ENCODE measurements at regions not wholly inside any gene's neighbourhood (a gene's known extent, or its start where the extent isn't known, plus 50 kb on each side); places are given as distances from the start of the nearest gene placed in this dataset.

DNA sequence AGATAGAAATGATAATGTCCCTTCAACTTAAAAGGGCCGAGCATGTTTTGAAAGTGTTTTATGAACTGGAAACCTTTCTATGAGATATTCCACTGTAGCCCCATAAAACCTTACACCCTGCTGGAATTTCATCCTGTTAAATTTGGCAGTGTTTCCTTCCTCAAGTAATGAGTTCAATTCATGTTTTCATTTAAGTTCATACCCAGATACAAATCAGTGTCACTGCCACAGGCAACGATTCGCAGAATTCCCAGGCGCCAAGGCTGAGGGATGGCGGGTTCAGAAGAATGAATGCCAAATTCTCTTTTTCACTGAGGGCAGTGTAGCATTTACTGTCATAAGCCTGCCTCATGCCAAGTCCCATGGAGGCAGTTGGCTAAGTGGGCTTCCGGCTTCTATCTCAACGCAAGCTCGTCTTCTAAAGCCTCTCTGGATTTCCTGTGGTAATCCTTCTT, 511.8 kb upstream of the ID4 start:
- DNase-seq, result no peak
- in situ Hi-C loops (cut with MboI; ENCODE audit: low pct_unique_long_range_greater_than_20kb, low sequenced_read_pairs), result no loop called here

DNA sequence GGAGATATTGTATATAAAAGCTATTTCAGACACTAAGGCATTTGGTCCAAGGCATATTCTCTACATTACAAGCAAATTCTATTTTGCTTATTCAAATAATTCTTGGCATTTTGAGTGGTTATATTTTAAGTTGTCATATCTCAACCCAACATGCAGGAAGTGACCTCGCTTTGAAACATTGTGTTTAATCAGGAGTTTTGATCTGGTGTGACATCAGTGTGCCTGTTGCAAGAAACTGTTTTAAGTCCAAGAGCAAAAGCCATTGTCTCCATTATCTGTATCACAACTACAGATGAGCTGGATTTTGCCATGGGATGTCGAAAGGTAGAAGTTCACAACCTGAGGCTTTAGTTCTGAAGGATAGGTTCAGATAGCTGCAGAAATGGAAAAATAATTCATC, 509.9 kb upstream of the ID4 start:
- DNase-seq, result no peak
- in situ Hi-C loops (cut with MboI; ENCODE audit: low pct_unique_long_range_greater_than_20kb, low sequenced_read_pairs), result no loop called here

DNA sequence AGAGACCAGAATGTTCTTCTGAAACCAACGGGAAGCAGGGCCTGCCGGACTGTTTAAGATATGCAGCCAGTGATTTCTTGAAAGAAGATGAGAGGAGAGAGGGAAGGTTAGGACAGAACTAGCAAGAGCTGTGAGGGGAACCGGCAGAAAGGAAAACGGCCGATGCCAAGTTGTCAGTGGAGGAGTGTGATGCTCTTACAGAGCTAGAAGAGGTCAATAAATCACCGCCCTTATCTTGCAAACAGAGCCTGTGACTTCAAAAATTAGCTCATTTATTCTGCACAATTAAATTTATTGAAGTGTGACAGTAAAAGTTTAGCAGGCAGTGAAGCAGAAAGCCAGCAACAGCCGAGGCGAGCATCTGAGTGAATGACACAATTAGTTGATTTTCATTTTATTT, 509.5 kb upstream of the ID4 start:
- no peak for DNase-seq
- in situ Hi-C loops (cut with MboI; ENCODE audit: low pct_unique_long_range_greater_than_20kb, low sequenced_read_pairs), result no loop called here

DNA sequence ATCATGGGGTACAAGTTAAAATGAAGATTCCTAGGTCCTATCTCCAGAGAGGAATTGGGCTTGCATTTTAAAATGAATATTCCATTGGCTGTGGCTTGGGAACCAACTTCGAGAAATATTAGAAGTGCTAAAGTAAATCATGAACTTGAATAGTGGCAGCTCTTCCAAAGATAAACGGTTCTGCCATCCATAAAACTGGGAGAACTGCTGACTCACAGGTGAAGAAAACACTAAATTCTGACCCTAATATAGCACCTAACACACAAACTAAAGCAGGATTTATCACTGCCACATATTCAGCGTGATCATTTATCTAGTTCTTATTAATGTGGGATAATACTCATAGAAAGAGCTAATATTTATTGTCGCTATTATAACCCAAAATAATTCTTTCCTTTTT, 508.1 kb upstream of the ID4 start:
- no peak for DNase-seq
- in situ Hi-C loops (cut with MboI; ENCODE audit: low pct_unique_long_range_greater_than_20kb, low sequenced_read_pairs), result no loop called here

DNA sequence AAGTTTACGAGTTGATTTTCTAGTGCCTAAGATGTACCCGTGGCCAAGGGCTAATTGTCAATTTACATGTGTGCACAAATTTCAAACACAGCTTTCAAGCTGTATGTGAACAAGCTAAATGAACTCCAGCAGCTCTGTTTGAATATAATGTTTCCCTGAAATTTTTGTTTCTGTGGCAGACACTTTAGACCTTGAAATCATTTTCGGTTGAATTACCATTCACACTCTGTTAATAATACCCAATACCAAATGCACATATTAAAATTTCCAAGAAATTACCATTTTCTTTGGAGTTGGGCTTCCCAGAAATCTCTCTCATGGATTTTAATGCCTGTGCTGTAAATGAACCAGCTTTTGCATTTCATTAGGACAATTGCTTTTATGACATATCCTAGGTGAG, 506.1 kb upstream of the ID4 start:
- DNase-seq, result no peak
- in situ Hi-C loops (cut with MboI; ENCODE audit: low pct_unique_long_range_greater_than_20kb, low sequenced_read_pairs), result no loop called here

DNA sequence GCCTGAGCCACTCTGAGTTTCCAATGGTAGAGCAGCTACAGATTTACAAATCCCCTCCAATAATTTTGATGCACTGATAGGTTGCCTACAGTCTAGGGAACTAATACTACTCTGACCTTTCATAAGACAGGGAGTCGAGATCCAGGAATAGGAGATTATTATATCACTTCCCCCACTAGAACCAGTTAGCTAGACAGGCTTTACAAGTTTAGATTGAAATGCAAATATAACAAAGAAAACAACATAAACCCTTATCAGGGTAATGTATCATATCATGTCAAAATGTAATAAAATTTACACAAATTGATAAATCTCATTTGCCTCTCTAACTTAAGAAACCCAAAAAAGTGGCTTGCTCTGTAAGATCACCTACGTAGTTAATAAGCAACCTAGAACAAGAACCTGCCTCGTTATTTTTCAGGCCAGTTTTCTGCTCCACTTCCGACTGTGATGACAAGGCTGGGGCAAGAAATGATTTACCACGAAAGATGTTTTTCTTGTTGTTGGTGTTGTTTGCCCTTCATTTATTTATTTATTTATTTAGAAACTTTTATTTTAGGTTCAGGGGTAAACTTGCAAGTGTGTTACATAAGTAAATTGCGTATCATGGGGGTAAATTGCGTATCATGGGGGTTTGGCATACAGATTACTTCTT, 504.2 kb upstream of the ID4 start:
- DNase-seq, result no peak
- in situ Hi-C loops (cut with MboI; ENCODE audit: low pct_unique_long_range_greater_than_20kb, low sequenced_read_pairs), result no loop called here

DNA sequence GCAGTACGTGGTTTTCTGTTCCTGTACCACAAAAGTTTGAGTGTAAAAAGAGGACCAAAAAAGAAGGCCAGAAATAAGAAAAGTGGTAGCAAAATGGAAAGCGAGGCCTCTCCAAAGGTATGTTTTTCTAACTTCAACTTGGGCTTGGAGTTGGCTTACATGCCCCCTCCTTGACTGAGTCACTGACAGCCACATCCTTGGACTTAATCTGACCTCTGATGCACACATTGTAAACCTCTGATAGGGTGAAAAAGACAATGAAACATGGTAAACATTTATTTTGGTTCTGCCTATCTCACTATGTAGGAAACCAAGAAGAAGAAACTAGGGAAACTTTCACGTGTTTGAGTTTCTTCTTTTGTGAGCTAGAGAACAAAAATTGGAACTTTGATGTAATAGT, 503.2 kb upstream of the ID4 start:
- DNase-seq, result no peak
- in situ Hi-C loops (cut with MboI; ENCODE audit: low pct_unique_long_range_greater_than_20kb, low sequenced_read_pairs), result no loop called here

DNA sequence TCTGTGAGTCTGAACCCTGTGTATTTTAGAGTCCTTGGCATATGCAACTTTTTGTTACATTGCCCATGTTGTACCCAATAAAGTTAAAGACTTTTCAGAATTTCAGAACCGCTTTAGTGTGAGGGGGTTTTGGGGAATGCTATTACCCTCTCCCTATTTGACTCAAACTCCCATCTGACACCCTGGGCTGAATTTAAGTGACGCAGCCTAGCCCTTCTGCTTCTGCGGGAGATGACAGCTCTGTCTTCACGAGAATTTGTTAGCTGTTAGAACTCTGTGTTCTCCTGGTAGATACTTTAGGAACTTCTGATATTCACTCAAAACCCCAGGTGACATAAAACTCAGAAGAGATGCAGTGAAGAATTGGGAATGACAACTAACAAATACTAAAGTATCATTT, 500.6 kb upstream of the ID4 start:
- DNase-seq, result no peak
- in situ Hi-C loops (cut with MboI; ENCODE audit: low pct_unique_long_range_greater_than_20kb, low sequenced_read_pairs), result no loop called here

DNA sequence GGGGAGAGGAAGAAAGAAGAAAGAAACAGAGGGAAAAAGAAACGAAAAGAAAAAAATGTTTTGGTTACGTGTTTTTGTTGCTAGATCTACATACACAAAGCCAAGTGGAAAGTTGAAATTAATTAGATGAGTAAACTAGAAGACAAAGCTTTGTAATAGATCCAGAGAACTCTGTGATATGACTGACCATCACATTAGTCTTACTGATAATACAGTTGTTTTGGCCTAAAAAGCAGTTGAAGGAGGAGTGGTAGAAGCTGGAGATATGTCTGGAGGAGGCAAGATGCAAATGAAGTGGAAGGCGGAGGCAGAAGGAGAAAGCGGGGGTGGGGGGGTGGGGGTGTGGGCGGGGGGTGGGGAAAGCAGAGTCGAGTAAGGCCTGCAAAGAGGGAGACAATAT, 500.1 kb upstream of the ID4 start:
- in situ Hi-C loops (cut with MboI; ENCODE audit: low pct_unique_long_range_greater_than_20kb, low sequenced_read_pairs), result no loop called here
- no peak for DNase-seq

DNA sequence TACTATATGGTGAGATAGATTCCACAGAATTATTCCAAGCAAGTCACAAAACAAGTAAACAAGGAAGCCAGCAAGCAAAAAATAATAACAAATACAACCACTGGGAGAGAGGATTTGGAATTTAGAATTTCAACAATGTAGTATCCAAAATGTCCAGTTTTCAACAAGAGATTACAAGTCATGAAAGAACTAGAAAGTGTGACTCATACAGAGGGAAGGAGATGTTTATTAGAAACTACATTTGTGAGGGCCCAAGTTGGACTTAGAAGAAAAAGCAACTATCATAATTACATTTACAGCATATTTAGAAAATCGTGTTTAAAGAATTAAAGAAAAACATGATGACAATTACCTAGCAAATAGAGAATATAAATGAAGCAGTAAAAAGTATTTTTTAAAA, 494.6 kb upstream of the ID4 start:
- in situ Hi-C loops (cut with MboI; ENCODE audit: low pct_unique_long_range_greater_than_20kb, low sequenced_read_pairs), result no loop called here
- DNase-seq, result no peak

DNA sequence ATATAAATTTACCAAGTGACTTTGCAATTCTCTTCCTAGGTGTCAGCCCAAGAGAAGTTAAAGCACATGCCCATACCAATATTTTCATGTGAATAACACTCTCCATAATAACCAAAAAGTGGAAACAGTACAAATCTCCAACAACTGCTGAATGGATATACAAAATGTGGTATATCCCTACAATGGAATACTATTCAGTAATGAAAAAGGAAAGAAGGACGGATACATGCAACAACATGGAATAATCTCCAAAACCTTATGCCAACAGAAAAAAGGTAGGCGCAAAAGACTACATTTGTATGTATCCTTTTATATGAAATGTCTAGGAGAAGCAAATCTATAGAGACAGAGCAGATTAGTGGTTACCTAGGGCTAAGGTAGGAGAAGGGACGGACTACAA, 487.7 kb upstream of the ID4 start:
- no peak for DNase-seq
- in situ Hi-C loops (cut with MboI; ENCODE audit: low pct_unique_long_range_greater_than_20kb, low sequenced_read_pairs), result no loop called here

DNA sequence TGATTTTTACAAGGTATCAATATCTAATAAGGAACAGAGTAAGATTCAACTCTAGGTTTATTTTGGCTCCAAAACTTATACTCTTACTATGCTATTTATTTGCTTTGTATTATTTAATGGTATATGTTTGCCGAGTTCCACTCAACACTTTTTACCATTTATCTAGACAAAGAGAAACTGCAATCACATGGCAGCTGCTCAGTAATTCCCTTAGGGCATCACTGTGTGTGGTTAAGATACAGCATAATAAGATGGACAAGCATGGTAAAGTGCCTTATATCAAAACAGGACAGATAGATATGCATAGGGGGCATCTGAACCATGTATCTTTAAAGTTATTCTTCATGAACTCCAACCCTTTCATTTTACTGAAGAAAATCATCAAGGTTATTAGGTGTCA, 483.0 kb upstream of the ID4 start:
- DNase-seq, result no peak

DNA sequence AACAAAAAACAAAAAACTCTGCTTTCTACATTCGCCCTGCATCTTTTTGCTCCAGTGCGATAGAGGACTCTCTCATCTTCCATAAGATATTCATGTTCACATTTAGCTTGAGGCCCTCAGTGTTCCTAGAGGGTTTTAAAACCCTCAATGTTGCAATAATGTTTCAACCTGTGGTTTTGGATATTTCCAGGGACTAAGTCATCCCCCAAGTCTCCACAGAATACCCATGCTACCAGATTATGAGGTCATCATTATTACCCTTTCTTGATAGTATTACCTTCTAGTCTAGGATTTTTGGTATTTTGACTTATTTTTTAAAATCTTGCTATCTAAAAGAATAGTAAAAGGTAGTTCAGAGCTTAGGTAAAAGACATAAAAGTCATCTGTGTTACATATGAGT, 480.5 kb upstream of the ID4 start:
- in situ Hi-C loops (cut with MboI; ENCODE audit: low pct_unique_long_range_greater_than_20kb, low sequenced_read_pairs), result no loop called here
- DNase-seq, result no peak

More for the DNA sequence above, 483.0 kb upstream of the ID4 start:
- in situ Hi-C loops (cut with MboI; ENCODE audit: low pct_unique_long_range_greater_than_20kb, low sequenced_read_pairs), result no loop called here

DNA sequence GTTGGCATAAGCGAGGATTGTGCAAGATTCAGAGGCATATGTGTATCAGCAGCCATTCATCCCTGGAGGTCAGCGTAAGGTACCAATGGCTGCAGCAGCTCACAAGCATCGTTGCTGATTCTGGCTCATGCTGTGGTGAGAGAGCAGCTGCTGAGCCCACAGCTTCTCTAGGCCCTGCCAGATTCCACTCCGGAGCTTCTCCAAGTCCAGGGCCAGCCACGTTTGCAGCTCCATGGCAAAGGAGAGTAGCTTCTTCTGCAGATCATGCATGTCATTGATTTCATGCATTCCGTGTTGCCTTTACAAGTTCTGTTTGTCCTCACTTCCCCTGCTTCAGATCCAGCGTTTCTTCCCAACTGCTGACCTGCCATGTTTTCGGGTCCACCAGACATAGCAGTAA, 474.8 kb upstream of the ID4 start:
- no peak for DNase-seq
- in situ Hi-C loops (cut with MboI; ENCODE audit: low pct_unique_long_range_greater_than_20kb, low sequenced_read_pairs), result no loop called here

DNA sequence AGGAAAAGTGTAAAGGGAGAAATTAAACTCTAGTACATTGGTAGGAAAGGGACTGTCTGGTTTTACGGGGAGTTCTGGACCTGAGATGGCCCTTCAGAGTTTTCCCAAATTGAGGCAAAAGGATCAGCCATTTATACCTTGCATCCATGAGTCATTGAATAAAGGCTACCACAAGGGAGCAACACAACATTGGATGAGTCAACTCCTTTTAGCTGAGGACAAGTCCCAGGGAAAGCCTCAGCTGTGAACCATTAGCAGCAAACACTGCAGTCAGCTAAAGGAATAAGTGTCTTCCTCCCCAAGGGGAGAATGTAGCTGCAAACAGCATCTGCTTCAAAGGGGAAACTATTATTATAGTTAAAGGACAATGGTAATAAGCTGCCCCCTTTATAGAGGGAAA, 468.7 kb upstream of the ID4 start:
- DNase-seq, result no peak
- in situ Hi-C loops (cut with MboI; ENCODE audit: low pct_unique_long_range_greater_than_20kb, low sequenced_read_pairs), result no loop called here

DNA sequence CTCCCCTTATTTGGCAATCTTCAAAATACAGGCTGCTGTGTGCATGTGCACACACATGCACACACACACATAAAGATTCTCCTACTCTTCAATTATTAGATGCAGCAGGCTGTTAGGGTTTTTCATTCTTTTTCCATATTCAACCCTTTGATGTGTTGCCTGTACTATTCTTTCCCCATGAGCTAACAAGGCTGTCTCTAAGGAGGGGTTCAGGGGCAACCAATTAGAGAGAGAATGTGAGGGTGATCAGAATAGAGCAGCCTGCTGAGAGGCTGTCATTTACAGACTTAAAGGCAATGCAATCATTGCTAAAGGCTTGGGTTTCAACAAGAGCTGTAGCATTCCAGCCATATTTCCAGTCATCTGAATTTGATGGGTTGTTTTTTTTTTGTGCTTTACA, 467.4 kb upstream of the ID4 start:
- no peak for DNase-seq
- in situ Hi-C loops (cut with MboI; ENCODE audit: low pct_unique_long_range_greater_than_20kb, low sequenced_read_pairs), result no loop called here

DNA sequence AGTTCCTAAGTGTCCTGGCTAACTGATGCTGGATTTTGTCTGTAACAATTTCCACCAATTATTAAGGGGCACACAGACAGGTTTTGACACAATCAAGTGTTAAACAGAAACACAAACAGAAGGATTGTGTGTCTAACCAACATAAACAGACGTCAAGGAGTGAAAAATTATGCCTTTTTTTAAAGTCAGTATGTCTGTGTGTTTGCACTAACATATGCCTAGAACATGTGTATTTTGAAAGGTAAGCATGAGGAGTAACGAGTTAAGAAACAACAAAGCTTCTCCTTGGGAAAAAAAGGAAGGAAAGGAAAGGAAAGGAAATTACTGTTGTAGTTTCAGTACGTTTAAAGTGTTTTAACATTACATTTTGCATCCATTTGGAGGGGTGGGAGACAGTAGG, 466.3 kb upstream of the ID4 start:
- in situ Hi-C loops (cut with MboI; ENCODE audit: low pct_unique_long_range_greater_than_20kb, low sequenced_read_pairs), result no loop called here
- no peak for DNase-seq

DNA sequence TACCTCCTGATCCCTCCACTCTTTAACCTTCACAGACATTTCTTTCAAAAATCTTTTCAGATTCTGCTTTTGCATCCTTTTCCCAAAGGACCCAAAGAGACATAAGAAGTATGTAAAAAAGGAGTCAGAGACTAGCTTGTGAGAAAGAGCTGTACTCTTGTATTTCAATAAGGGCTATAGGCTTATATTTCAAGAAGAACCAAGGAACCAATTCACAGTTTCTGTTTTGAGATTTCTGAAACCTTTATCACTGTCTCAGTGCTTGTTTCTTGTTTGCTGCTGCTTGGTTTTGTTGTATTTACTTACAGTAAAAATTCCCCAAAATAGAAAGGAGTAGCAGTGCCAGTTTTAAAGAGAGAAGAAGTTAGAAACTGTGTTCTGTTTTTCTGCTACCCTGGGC, 461.6 kb upstream of the ID4 start:
- in situ Hi-C loops (cut with MboI; ENCODE audit: low pct_unique_long_range_greater_than_20kb, low sequenced_read_pairs), result no loop called here
- no peak for DNase-seq

DNA sequence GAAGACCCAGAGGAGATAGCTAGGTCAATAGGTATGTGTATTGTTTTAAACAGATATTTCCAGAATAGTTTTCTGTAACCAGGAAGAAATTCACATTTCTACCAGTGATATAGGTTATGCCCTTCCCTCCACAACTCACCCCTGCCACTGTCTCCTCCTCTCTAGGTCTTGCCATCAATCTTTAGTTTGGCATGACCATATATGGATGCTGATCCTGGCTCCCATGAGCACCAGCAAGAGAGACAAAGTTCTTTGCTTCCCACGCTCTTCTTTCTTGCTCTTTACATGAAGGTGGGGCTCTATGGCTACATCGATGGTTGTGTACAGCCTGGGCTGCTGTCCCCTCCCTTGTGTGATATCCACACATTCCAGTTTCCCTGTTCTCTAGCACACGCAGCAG, 459.4 kb upstream of the ID4 start:
- no peak for DNase-seq
- in situ Hi-C loops (cut with MboI; ENCODE audit: low pct_unique_long_range_greater_than_20kb, low sequenced_read_pairs), result no loop called here

DNA sequence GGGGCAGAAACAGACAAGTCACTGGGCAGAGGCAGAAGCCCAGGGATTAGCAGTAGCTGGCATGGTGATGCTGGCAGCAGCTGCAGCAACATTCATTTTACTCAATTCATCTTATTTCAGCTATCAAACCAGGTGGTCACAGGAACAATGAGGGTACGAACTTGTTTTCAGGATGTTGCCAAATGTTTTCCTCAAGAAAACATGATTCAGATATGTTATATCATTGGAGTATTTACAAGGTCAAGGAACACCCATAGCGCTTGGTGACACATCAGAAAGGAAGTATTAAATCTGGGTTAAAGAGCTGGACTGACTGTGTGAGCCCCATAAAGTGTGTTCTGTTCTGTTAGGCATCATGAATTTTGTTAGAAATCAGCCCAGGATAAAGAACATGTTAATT, 456.9 kb upstream of the ID4 start:
- in situ Hi-C loops (cut with MboI; ENCODE audit: low pct_unique_long_range_greater_than_20kb, low sequenced_read_pairs), result no loop called here
- DNase-seq, result no peak

DNA sequence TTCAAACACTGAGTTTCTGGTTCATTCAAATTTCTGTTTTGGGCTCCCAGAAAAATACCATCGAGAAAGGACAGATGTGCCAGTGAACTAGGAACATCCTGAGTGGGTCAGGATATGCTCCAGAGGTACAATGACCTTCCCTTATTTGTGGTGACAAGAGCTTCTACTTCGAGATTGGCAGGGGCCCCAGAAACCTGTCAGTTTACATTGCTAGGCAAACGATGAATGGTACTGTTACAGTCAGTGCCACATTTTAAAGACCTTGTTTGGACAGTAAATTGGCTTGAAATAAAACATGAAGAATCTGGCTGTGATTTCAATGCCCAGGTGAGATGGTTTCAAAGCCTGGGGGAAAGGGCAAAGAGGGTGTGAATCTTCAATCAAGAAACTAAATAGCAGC, 454.5 kb upstream of the ID4 start:
- DNase-seq, result no peak
- in situ Hi-C loops (cut with MboI; ENCODE audit: low pct_unique_long_range_greater_than_20kb, low sequenced_read_pairs), result no loop called here

DNA sequence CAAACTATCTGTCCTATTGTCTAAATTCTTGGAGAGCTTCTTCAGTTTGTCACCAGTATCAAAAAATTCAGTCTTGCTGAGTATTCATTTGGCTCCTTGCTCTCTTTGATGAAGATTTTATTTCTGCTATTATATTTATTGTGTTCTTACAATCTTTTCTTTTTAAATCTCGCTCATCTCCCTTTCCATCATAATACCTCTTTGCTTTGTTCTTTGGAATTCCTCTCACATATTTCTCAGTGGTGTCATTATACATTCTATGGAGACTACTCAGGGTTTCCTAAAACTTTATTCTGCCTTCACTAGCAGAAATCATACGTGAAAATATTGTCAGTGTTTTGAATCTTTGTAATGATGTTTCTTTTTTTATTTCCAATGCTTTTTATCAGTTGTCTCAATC, 445.2 kb upstream of the ID4 start:
- no peak for DNase-seq
- in situ Hi-C loops (cut with MboI; ENCODE audit: low pct_unique_long_range_greater_than_20kb, low sequenced_read_pairs), result no loop called here

Data from KBM-7 (cell line).